ENCODE measurements at regions not wholly inside any gene's neighbourhood (a gene's known extent, or its start where the extent isn't known, plus 50 kb on each side); places are given as distances from the start of the nearest gene placed in this dataset.

DNA sequence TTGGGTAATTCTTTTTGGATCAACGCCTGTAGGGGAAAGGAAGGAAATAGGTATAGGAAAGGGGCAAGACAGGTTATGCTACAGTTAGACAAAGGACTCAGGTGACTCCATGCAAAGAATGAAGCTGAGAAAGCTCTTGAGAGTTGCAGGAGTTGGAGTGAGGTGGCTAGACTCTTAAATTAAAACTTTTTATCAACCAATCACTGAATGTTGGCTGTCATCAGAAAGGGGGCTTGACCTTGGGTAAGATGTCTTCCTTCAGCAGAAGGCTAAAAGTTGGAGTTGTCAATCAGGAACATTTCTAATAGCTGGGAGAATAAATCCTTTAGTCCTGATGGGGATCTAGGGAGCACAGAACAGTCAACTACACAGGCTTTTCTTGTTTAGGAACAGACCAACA, 595.4 kb downstream of the SLC16A7 start:
- Histone ChIP-seq H3K27ac (ENCODE audit: low read depth, low read length) (no peak overlapping the region), H3K23ac (ENCODE audit: low read length) (no peak overlapping the region), H4K12ac (ENCODE audit: low read depth, low read length) (no peak overlapping the region), H3K27me3 (ENCODE audit: insufficient read depth, low read length) (no peaks in the 10 kb centered on the region), H2BK5ac (ENCODE audit: low read depth, low read length, poor library complexity) (no peak overlapping the region), H3K18ac (ENCODE audit: low read length) (no peak overlapping the region), H3K4me3 (ENCODE audit: low read depth, low read length) (no peak overlapping the region), H2AFZ (ENCODE audit: insufficient read depth, low read length, poor library complexity) (no peak overlapping the region), H4K8ac (ENCODE audit: low read depth, low read length) (no peak overlapping the region), H2AK5ac (ENCODE audit: low read length) (no peak overlapping the region), H3K9me3 (ENCODE audit: insufficient read depth, low read depth, low read length) (no peaks in the 10 kb centered on the region), H3K9ac (ENCODE audit: low read length) (no peak overlapping the region), H3K79me1 (ENCODE audit: low read length) (no peaks in the 10 kb centered on the region), H3K4me2 (ENCODE audit: low read length) (no peak overlapping the region), H3K79me2 (ENCODE audit: control insufficient read depth, insufficient read depth, low read length, poor library complexity) (no peaks in the 10 kb centered on the region), H3K14ac (ENCODE audit: low read length) (no peak overlapping the region), H2BK120ac (ENCODE audit: insufficient read depth, low read length, poor library complexity) (no peak overlapping the region), H3K4ac (ENCODE audit: low read depth, low read length) (no peak overlapping the region), H4K91ac (ENCODE audit: low read depth, low read length) (no peak overlapping the region), H3K36me3 (ENCODE audit: control insufficient read depth in 1 of 2, insufficient read depth in 2 of 2, low read length in 2 of 2) (no peaks in the 10 kb centered on the region), H2BK12ac (ENCODE audit: low read length) (no peak overlapping the region), H3K4me1 (ENCODE audit: control insufficient read depth in 1 of 2, insufficient read depth in 2 of 2, low read length in 2 of 2) (no peaks in the 10 kb centered on the region)
- no peak for DNase-seq
- no CpG with 5 or more reads among the region's 1 CpG for WGBS (ENCODE audit: extremely low coverage, insufficient coverage, insufficient read length)

DNA sequence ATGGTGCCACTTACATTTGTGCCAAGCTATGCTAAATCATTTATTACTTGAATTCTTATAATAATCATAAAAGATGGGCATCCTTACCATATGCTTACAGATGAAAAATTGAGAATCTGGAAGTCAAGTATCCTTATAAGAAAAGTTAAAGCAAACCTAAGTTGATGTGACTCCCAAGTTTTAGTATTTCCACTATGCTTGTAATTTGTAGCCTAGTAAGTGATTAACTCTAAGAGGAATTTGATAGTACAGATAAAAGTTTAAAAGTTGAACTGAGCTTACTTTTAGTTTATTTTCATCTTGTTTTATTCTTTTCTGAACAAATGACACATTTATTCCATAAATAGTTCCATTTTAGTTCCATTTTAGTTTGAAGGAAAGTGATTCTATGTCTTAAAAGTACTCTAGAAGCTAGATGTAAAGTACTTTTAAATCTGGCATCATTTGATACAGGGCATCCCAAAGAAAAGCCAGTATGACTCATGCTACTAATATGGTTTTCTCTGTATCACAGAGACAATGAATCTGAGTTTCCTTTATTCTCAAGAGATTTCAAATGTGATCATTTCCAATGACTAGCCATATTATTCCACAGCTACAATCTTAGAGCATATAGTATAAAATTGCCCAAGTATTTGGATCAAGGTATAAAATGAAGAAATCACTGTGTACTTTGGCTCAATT, 596.0 kb downstream of the SLC16A7 start:
- peak in 1 of 2 donors; percentile 40 for DNase-seq
- no peaks in the 10 kb centered on the region for H3K9me3 ChIP-seq (ENCODE audit: insufficient read depth, low read depth, low read length)
- H3K4me2 ChIP-seq (ENCODE audit: low read length) = no peak overlapping the region
- no peak overlapping the region for H3K9ac ChIP-seq (ENCODE audit: low read length)
- no peak overlapping the region for H2AFZ ChIP-seq (ENCODE audit: insufficient read depth, low read length, poor library complexity)
- no peak overlapping the region for H2BK12ac ChIP-seq (ENCODE audit: low read length)
- H3K18ac ChIP-seq (ENCODE audit: low read length) = no peak overlapping the region
- no peaks in the 10 kb centered on the region for H3K36me3 ChIP-seq (ENCODE audit: control insufficient read depth in 1 of 2, insufficient read depth in 2 of 2, low read length in 2 of 2)
- H3K23ac ChIP-seq (ENCODE audit: low read length) = no peak overlapping the region
- no peak overlapping the region for H4K12ac ChIP-seq (ENCODE audit: low read depth, low read length)
- no peak overlapping the region for H3K27ac ChIP-seq (ENCODE audit: low read depth, low read length)
- H2BK5ac ChIP-seq (ENCODE audit: low read depth, low read length, poor library complexity) = no peak overlapping the region
- no peak overlapping the region for H3K14ac ChIP-seq (ENCODE audit: low read length)
- no peak overlapping the region for H3K4me3 ChIP-seq (ENCODE audit: low read depth, low read length)
- no peaks in the 10 kb centered on the region for H3K27me3 ChIP-seq (ENCODE audit: insufficient read depth, low read length)
- H4K8ac ChIP-seq (ENCODE audit: low read depth, low read length) = no peak overlapping the region
- H3K4ac ChIP-seq (ENCODE audit: low read depth, low read length) = no peak overlapping the region
- no peak overlapping the region for H4K91ac ChIP-seq (ENCODE audit: low read depth, low read length)
- no peak overlapping the region for H2BK120ac ChIP-seq (ENCODE audit: insufficient read depth, low read length, poor library complexity)
- H3K4me1 ChIP-seq (ENCODE audit: control insufficient read depth in 1 of 2, insufficient read depth in 2 of 2, low read length in 2 of 2) = no peaks in the 10 kb centered on the region
- no peaks in the 10 kb centered on the region for H3K79me1 ChIP-seq (ENCODE audit: low read length)
- no peak overlapping the region for H2AK5ac ChIP-seq (ENCODE audit: low read length)
- H3K79me2 ChIP-seq (ENCODE audit: control insufficient read depth, insufficient read depth, low read length, poor library complexity) = no peaks in the 10 kb centered on the region

DNA sequence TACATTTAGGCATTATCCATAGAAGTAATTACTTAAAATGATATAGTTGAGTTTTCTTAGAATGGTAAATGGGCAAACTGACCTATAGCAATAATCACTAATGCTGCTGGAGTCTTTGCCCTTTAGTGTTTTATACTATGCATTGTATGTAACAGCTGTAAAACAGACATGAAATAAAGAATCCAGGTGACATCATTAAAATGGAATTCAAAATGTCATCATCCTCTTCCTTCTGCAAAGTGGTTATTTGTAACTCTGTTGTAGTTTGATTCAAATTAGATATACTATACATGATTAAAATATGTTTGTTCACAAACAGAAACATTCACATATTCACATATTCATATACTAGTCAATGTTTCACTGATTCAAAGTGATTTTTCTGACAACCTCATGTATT, 598.8 kb downstream of the SLC16A7 start:
- no peak overlapping the region for H3K18ac ChIP-seq (ENCODE audit: low read length)
- no peaks in the 10 kb centered on the region for H3K4me1 ChIP-seq (ENCODE audit: control insufficient read depth in 1 of 2, insufficient read depth in 2 of 2, low read length in 2 of 2)
- H3K23ac ChIP-seq (ENCODE audit: low read length) = no peak overlapping the region
- no peak overlapping the region for H2AFZ ChIP-seq (ENCODE audit: insufficient read depth, low read length, poor library complexity)
- H3K4me3 ChIP-seq (ENCODE audit: low read depth, low read length) = no peak overlapping the region
- no peak overlapping the region for H4K8ac ChIP-seq (ENCODE audit: low read depth, low read length)
- no peak overlapping the region for H3K4me2 ChIP-seq (ENCODE audit: low read length)
- no peaks in the 10 kb centered on the region for H3K79me1 ChIP-seq (ENCODE audit: low read length)
- H3K36me3 ChIP-seq (ENCODE audit: control insufficient read depth in 1 of 2, insufficient read depth in 2 of 2, low read length in 2 of 2) = no peaks in the 10 kb centered on the region
- no peak overlapping the region for H2AK5ac ChIP-seq (ENCODE audit: low read length)
- no peak overlapping the region for H3K27ac ChIP-seq (ENCODE audit: low read depth, low read length)
- no peak overlapping the region for H3K9ac ChIP-seq (ENCODE audit: low read length)
- no peak overlapping the region for H4K91ac ChIP-seq (ENCODE audit: low read depth, low read length)
- no peak overlapping the region for H2BK5ac ChIP-seq (ENCODE audit: low read depth, low read length, poor library complexity)
- no peaks in the 10 kb centered on the region for H3K79me2 ChIP-seq (ENCODE audit: control insufficient read depth, insufficient read depth, low read length, poor library complexity)
- DNase-seq = no peak
- H2BK120ac ChIP-seq (ENCODE audit: insufficient read depth, low read length, poor library complexity) = no peak overlapping the region
- H4K12ac ChIP-seq (ENCODE audit: low read depth, low read length) = no peak overlapping the region
- no peaks in the 10 kb centered on the region for H3K27me3 ChIP-seq (ENCODE audit: insufficient read depth, low read length)
- H2BK12ac ChIP-seq (ENCODE audit: low read length) = no peak overlapping the region
- no peak overlapping the region for H3K4ac ChIP-seq (ENCODE audit: low read depth, low read length)
- no peaks in the 10 kb centered on the region for H3K9me3 ChIP-seq (ENCODE audit: insufficient read depth, low read depth, low read length)
- H3K14ac ChIP-seq (ENCODE audit: low read length) = no peak overlapping the region

DNA sequence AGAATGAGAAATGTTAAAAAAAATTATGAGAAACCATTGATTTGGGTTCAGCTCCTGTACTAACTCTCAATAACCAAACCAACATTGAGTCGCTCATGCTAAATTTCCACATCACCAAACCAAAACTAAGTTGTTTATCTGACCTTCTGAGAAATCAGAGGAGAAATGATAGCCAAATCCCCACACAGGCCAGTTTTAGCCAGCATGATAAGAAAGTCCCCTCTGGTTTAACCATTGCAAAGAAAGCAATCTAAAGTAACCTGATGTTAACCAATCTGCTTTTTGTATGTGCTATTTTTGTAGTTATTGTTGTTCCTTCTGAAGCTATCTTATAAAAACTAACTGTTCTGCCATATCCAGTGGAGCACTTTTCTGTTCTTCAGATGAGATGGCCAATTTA, 599.7 kb downstream of the SLC16A7 start:
- H2BK120ac ChIP-seq (ENCODE audit: insufficient read depth, low read length, poor library complexity) = no peak overlapping the region
- no peaks in the 10 kb centered on the region for H3K9me3 ChIP-seq (ENCODE audit: insufficient read depth, low read depth, low read length)
- H3K14ac ChIP-seq (ENCODE audit: low read length) = no peak overlapping the region
- H4K91ac ChIP-seq (ENCODE audit: low read depth, low read length) = no peak overlapping the region
- DNase-seq = no peak
- H2AFZ ChIP-seq (ENCODE audit: insufficient read depth, low read length, poor library complexity) = no peak overlapping the region
- no peaks in the 10 kb centered on the region for H3K79me2 ChIP-seq (ENCODE audit: control insufficient read depth, insufficient read depth, low read length, poor library complexity)
- WGBS (ENCODE audit: extremely low coverage, insufficient coverage, insufficient read length) = no CpG with 5 or more reads among the region's 1 CpG
- no peak overlapping the region for H3K9ac ChIP-seq (ENCODE audit: low read length)
- no peaks in the 10 kb centered on the region for H3K36me3 ChIP-seq (ENCODE audit: control insufficient read depth in 1 of 2, insufficient read depth in 2 of 2, low read length in 2 of 2)
- no peak overlapping the region for H2BK5ac ChIP-seq (ENCODE audit: low read depth, low read length, poor library complexity)
- no peaks in the 10 kb centered on the region for H3K27me3 ChIP-seq (ENCODE audit: insufficient read depth, low read length)
- no peak overlapping the region for H3K4ac ChIP-seq (ENCODE audit: low read depth, low read length)
- H2BK12ac ChIP-seq (ENCODE audit: low read length) = no peak overlapping the region
- no peak overlapping the region for H3K4me3 ChIP-seq (ENCODE audit: low read depth, low read length)
- H4K12ac ChIP-seq (ENCODE audit: low read depth, low read length) = no peak overlapping the region
- H3K79me1 ChIP-seq (ENCODE audit: low read length) = no peaks in the 10 kb centered on the region
- H3K27ac ChIP-seq (ENCODE audit: low read depth, low read length) = no peak overlapping the region
- H4K8ac ChIP-seq (ENCODE audit: low read depth, low read length) = no peak overlapping the region
- no peak overlapping the region for H3K4me2 ChIP-seq (ENCODE audit: low read length)
- H2AK5ac ChIP-seq (ENCODE audit: low read length) = no peak overlapping the region
- no peak overlapping the region for H3K23ac ChIP-seq (ENCODE audit: low read length)
- no peak overlapping the region for H3K18ac ChIP-seq (ENCODE audit: low read length)
- no peaks in the 10 kb centered on the region for H3K4me1 ChIP-seq (ENCODE audit: control insufficient read depth in 1 of 2, insufficient read depth in 2 of 2, low read length in 2 of 2)

Data from trophoblast cell (in vitro differentiated cells and primary cell).